ENCODE measurements at regions not wholly inside any gene's neighbourhood (a gene's known extent, or its start where the extent isn't known, plus 50 kb on each side); places are given as distances from the start of the nearest gene placed in this dataset.

DNA sequence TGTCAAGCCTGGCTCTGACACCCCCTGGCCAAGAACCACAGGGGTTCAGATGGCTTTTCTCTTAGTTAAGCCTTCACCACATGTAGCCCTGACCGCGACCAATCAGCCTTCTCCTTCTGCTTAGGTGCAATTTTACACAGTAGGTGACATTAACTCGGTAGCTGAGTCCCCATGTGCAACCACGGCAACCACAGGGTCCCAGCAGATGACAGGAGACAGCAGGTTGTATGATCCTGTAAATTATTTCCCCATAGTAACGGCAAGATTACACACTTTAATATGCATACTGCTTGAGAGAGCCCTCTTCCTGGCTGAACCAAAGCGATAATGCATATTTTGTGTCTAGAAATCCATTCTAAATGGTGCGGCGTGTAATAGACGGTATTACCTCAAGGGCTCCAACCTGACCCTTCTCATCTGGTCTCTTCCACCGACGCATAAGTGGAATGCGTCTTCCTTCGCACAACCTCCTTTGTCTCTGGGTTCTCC lies 458.7 kb upstream of the ZFHX3 start:
- Mint-ChIP-seq H3K27me3 (peaks cover 9% of the 10 kb centered on the region), H3K27ac (no peak overlapping the region), H3K4me1 (ENCODE audit: low read depth) (no peaks in the 10 kb centered on the region), H3K4me3 (no peak overlapping the region), H3K9me3 (no peaks in the 10 kb centered on the region), H3K36me3 (ENCODE audit: low read depth) (no peaks in the 10 kb centered on the region)

DNA sequence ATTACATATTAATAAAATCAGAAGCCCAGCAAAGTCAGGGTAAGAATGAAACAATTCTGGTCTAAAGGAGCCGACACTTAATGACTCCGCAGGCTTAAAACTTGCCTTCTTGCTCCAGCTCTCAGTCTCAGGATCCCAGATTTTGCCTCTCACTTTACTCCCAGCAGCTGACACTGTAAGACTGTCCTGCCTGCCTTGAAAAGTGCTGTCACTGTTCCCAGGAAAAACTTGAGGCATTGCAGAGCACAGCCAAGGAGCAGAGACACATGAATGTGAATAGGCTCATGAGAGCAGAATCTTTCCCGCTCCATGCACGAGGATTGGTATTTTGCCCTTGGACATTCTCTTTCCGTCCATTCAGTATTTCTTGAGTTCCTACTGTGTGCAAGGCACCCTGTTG lies 457.6 kb upstream of the ZFHX3 start:
- H3K27me3 Mint-ChIP-seq = peaks cover 4% of the 10 kb centered on the region
- H3K4me1 Mint-ChIP-seq (ENCODE audit: low read depth) = no peaks in the 10 kb centered on the region
- no peak overlapping the region for H3K4me3 Mint-ChIP-seq
- no peak overlapping the region for H3K27ac Mint-ChIP-seq
- no peaks in the 10 kb centered on the region for H3K9me3 Mint-ChIP-seq
- H3K36me3 Mint-ChIP-seq (ENCODE audit: low read depth) = no peaks in the 10 kb centered on the region

DNA sequence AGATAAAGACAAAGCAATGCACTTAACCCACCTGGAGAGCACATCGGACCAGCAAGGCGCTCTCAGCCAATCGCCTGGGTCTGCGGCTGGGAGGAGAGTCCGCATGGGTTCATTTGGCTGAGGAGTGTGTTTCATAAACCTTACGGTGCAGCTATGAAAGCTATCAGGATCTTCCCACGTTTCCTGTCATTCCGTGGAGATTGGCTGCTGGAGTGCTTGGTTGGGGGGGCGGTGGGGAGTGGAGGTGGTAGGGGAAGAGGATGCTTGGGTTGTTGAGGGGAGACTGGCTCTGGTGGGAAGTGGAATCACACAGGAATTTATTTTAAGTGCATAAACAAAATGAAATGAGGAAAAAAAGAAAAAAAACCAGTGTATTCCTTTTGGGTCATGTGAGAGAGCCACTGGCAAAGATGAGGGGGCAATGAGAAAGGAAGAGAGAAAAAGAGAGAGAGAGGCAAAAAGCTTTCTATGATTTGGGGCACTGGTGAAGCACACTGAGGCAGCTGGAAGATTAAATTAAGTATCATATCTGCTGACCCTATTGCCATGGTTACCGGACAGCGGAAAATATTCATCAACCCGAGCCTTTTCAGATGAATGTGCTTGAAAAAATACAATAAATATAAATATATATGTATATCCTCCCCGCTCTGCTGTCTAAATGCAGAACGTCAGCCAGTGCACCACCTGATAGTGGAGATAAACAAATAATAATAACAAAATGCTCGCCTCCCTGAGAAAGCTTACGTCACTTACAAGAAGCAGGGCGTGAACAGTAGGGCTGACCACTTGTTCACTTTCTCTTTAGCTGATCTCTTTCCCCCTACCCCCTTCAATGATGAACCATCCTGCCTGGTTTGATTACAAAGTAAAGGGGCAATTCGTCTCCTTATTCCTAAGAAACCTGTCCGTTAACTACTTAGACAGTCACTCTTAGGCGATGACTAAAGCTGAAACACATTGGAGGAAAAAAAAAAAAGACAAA lies 457.0 kb upstream of the ZFHX3 start:
- Mint-ChIP-seq H3K4me1 (ENCODE audit: low read depth) (no peaks in the 10 kb centered on the region), H3K4me3 (no peak overlapping the region), H3K9me3 (no peaks in the 10 kb centered on the region), H3K27me3 (peaks cover under 1% of the 10 kb centered on the region), H3K36me3 (ENCODE audit: low read depth) (no peaks in the 10 kb centered on the region), H3K27ac (no peak overlapping the region)

DNA sequence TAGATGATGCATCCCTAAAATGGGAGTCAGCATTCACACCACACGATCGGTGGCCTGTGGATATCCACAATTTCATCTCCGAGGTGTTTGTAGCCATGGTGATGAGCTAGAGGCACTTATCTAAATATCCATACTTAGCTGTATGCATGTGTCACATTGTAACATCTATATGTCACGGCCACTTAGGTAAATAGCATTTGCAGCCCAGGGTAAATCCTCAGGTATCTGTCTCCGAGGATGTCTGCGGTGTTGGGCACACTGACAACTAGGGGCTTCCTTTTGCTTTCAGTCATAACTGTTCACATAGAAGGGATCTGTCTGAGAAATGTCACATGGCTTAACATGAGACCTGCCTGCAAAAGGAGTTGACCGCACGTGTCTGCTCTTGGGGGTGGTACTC lies 455.2 kb upstream of the ZFHX3 start:
- no peaks in the 10 kb centered on the region for H3K27me3 Mint-ChIP-seq

DNA sequence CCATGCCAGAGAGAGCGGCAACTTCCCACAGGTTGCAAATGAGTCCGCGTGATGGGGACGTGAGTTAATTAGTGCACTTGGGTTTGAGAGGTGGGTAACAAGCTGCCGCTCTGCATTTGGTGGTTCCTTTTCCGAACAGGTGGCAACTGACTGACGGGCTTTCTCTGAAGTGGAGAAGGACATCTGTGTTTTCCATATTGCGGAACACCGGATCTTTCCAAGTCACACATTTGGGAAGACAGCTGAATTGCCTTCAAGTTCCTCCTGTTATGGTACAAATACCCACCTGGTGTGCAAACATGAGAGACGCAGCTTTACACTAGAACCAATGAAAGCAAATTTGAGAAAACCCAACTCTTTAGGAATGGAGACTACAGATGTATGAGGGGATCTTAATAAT lies 451.3 kb upstream of the ZFHX3 start:
- Mint-ChIP-seq H3K4me1 (ENCODE audit: low read depth) (no peaks in the 10 kb centered on the region), H3K27me3 (no peaks in the 10 kb centered on the region), H3K9me3 (peaks cover 6% of the 10 kb centered on the region), H3K27ac (no peak overlapping the region), H3K36me3 (ENCODE audit: low read depth) (no peaks in the 10 kb centered on the region), H3K4me3 (no peak overlapping the region)

More for the DNA sequence above, 455.2 kb upstream of the ZFHX3 start:
- no peaks in the 10 kb centered on the region for H3K4me1 Mint-ChIP-seq (ENCODE audit: low read depth)
- no peak overlapping the region for H3K27ac Mint-ChIP-seq
- peaks cover 3% of the 10 kb centered on the region for H3K9me3 Mint-ChIP-seq
- H3K4me3 Mint-ChIP-seq = no peak overlapping the region
- H3K36me3 Mint-ChIP-seq (ENCODE audit: low read depth) = no peaks in the 10 kb centered on the region

DNA sequence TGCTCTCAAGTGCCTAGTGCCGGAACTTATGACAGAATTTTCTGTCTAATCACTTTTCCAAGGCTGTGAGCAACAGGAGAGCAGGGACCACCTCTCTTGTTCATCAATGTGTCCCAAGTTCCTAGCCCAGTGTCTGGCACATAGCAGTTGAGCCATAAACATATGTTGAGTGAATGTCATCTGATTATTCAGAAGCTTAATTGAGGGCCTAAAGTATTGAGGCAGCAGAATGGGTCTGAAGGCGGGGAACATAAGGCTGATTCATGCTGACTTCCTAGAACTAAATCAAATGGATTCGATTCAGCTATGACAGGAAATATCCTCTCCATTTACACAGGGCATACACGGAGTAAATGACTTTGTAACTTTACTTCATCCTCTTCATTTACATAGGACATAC lies 438.0 kb upstream of the ZFHX3 start:
- no peak overlapping the region for H3K27ac Mint-ChIP-seq
- peaks cover 4% of the 10 kb centered on the region for H3K4me1 Mint-ChIP-seq (ENCODE audit: low read depth)
- no peak overlapping the region for H3K4me3 Mint-ChIP-seq
- peaks cover 19% of the 10 kb centered on the region for H3K27me3 Mint-ChIP-seq
- no peaks in the 10 kb centered on the region for H3K36me3 Mint-ChIP-seq (ENCODE audit: low read depth)
- no peaks in the 10 kb centered on the region for H3K9me3 Mint-ChIP-seq

DNA sequence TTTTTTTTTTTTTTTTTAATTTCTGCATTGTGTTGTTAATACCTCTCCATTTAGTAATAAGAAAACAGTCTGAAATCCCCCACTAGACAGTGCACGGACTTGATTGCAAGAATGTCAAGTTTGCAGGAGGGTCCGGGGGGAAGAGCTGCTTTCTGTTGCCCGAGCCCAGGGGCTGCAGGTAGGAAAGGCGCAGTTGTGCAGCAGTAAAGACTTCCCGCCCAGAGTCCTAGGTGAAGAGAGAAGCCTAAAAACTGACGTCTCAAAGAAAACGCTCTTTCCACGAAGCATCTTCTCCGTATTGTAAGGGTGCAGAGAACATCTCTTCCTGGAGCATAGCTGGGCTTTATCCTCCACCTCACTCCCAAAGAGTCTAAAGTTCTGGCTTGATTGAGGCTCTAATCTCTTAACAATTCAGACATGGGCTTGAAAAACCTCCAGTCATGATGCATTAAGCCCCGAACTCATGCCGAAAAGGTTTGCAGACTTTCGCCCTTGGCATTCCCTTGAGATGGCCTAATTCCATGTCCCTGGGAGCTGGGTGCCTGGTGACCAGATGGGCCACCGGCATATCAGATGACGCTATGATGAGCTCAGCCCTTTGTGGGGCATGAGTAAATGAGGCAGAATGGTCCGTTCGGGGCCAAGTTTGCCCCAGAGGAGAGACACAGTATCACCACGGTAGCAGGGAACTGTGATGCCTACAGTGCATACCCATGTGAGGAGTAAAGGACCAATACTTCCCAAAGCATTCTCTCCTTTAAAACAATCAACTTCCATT lies 436.2 kb upstream of the ZFHX3 start:
- Mint-ChIP-seq H3K27me3 (peaks cover 19% of the 10 kb centered on the region), H3K4me3 (no peak overlapping the region), H3K9me3 (peaks cover 3% of the 10 kb centered on the region), H3K4me1 (ENCODE audit: low read depth) (peaks cover 4% of the 10 kb centered on the region), H3K27ac (no peak overlapping the region), H3K36me3 (ENCODE audit: low read depth) (no peaks in the 10 kb centered on the region)

DNA sequence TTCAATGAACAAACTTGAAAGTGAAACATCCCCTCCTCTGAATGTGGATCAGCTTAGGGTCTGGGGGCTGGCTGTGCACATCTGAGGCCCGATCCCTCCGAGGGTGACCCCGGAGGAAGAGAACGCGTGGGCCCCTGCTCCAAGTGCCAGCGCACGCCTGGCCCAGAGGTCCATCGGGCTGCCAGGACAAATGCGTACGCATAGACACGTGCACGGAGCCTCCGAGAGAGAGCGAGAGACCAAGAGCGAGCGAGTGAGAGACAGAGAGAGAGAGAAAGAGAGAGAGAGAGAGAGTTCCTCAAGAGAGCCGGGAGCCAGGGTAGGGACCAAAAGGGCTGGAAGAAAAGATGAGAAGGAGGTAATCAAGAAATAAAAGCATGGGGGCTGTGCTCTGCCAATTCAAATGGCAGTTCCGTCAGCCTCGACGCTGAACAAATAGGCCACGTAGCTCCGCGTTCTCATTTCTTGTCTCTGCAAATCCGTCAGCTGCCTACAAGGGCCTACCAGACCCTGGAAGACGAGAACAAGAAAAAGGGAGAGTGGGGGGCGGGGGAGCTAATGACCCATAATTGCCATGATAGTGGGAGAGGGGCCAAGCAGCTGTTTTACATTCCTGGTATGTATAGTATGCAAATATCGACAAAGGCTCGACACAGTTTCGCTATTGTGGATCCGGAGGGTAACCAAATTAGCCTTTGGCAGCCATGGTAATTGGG lies 435.3 kb upstream of the ZFHX3 start:
- Mint-ChIP-seq H3K27ac (no peak overlapping the region), H3K9me3 (peaks cover 5% of the 10 kb centered on the region), H3K4me1 (ENCODE audit: low read depth) (peaks cover 4% of the 10 kb centered on the region), H3K27me3 (peaks cover 19% of the 10 kb centered on the region), H3K4me3 (no peak overlapping the region), H3K36me3 (ENCODE audit: low read depth) (no peaks in the 10 kb centered on the region)

DNA sequence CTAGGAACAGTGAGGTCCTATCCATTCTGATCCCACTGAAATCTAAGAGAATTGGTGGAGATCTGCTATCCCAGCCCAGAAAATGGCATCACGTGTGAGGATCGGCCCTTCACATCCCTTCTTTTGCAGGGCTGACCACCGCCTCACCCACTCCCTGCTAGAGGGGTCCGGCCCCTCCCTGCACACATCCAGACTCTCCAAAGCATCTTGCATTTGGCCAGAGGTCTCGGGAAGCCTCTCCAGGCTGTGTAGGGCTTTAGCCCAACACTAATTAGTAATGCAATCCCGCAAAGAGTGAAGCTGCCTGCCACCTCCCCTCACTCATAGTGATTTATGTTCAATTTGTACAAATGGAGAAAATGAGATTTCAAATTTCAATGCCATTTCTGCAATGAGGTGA lies 434.4 kb upstream of the ZFHX3 start:
- peaks cover 5% of the 10 kb centered on the region for H3K9me3 Mint-ChIP-seq
- peaks cover 19% of the 10 kb centered on the region for H3K27me3 Mint-ChIP-seq
- H3K27ac Mint-ChIP-seq = no peak overlapping the region
- no peaks in the 10 kb centered on the region for H3K36me3 Mint-ChIP-seq (ENCODE audit: low read depth)
- peaks cover 4% of the 10 kb centered on the region for H3K4me1 Mint-ChIP-seq (ENCODE audit: low read depth)
- no peak overlapping the region for H3K4me3 Mint-ChIP-seq

DNA sequence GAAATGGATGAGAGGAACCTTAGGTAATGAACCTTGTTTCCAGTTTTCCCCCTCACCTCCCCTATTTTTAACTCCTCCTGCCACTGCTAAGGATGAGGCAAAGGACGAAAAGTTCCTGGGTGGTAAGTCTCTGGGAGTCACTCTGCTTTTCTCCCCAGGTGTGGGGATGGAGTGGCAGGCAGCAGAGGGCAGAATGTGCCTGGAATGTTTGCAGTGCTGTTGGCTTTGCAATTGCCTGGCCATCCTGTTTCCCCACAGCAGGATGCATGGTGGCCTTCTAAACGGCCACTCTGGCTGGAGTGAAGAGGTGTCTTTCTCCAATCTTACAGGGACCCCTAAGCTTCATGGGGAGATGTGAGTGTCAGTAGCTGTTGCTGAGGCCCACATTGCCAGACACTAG lies 432.5 kb upstream of the ZFHX3 start:
- H3K4me3 Mint-ChIP-seq = no peak overlapping the region
- peaks cover 13% of the 10 kb centered on the region for H3K27me3 Mint-ChIP-seq
- H3K9me3 Mint-ChIP-seq = peaks cover 5% of the 10 kb centered on the region
- no peak overlapping the region for H3K27ac Mint-ChIP-seq
- peaks cover 4% of the 10 kb centered on the region for H3K4me1 Mint-ChIP-seq (ENCODE audit: low read depth)
- no peaks in the 10 kb centered on the region for H3K36me3 Mint-ChIP-seq (ENCODE audit: low read depth)

DNA sequence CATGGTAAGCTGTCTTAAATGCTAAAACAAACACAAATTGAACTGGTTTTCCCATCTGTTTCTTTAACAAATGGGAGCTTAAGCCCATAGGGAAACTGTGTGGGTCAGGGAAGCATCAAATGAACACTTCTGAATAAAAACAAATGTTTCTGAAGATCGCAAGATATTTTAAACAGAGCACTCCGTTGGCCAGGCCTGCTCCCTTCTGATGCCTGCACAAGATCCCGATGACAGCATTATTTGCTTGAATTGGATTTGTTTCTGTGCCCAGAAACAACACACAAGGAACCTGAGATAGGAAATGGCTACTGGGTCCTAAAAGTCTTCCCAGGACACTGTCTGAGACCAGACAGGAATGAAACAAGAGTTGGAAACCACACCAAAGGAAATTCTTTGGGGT lies 425.8 kb upstream of the ZFHX3 start:
- Mint-ChIP-seq H3K4me3 (no peak overlapping the region), H3K9me3 (no peaks in the 10 kb centered on the region), H3K36me3 (ENCODE audit: low read depth) (no peaks in the 10 kb centered on the region), H3K27ac (no peak overlapping the region), H3K4me1 (ENCODE audit: low read depth) (no peaks in the 10 kb centered on the region), H3K27me3 (no peaks in the 10 kb centered on the region)

DNA sequence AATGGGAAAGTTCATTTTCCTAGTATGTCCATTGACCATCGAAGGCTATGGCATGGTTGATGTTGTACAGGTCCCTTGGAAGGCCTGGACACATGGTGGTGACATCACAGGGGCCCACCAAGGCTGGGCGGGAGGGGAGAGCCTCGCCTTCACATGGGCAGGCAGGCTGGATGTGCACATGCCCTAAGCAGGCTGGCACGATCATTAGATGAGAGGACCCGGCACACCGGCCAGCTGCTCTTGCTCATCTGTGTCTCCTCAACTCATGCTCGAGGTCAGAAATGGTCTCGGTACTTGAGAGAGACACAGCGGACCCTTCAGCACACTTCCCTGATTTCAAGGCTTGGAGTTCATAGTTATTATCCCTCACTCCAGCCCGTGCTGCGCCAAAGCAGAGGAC lies 416.9 kb upstream of the ZFHX3 start:
- Mint-ChIP-seq H3K4me1 (ENCODE audit: low read depth) (no peaks in the 10 kb centered on the region), H3K36me3 (ENCODE audit: low read depth) (no peaks in the 10 kb centered on the region), H3K27ac (no peak overlapping the region), H3K4me3 (no peak overlapping the region), H3K27me3 (no peaks in the 10 kb centered on the region), H3K9me3 (peaks cover 11% of the 10 kb centered on the region)

DNA sequence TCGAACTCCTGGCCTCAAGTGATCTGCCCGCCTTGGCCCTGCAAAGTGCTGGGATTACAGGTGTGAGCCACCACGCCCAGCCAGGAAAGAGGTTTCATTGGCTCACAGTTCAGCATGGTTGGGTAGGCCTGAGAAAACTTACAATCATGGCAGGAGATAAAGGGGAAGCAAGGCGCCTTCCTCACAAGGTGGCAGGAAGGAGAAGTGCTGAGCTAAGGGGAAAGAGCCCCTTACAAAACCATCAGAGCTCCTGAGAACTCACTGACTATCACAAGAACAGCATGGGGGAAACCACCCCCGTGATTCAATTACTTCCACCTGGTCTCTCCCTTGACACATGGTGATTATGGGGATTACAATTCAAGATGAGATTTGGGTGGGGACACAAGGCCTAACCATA lies 411.7 kb upstream of the ZFHX3 start:
- Mint-ChIP-seq H3K4me3 (no peak overlapping the region), H3K27me3 (no peaks in the 10 kb centered on the region), H3K27ac (no peak overlapping the region), H3K36me3 (ENCODE audit: low read depth) (no peaks in the 10 kb centered on the region), H3K9me3 (peaks cover 11% of the 10 kb centered on the region), H3K4me1 (ENCODE audit: low read depth) (no peaks in the 10 kb centered on the region)

DNA sequence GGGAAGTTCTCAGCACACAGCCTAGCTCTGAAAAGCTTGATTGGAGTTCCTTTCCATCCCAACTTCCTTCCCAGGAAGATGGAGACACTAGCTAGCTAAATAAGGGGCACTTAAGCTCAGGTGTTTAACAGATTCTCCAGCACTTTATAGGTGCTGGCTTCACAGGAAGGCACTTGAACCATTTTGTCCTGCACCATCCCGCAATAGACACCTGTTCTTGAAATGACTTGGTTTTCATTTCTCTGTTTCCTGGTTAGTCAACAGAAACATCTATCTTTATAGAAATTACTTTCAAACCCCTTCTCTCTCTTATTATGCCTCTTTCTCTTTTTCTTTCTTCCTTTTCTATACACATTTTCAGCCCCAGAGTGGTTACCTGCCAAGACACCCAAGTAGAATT lies 409.9 kb upstream of the ZFHX3 start:
- Mint-ChIP-seq H3K4me1 (ENCODE audit: low read depth) (no peaks in the 10 kb centered on the region), H3K27ac (no peak overlapping the region), H3K27me3 (no peaks in the 10 kb centered on the region), H3K36me3 (ENCODE audit: low read depth) (no peaks in the 10 kb centered on the region), H3K9me3 (peaks cover 17% of the 10 kb centered on the region), H3K4me3 (no peak overlapping the region)

DNA sequence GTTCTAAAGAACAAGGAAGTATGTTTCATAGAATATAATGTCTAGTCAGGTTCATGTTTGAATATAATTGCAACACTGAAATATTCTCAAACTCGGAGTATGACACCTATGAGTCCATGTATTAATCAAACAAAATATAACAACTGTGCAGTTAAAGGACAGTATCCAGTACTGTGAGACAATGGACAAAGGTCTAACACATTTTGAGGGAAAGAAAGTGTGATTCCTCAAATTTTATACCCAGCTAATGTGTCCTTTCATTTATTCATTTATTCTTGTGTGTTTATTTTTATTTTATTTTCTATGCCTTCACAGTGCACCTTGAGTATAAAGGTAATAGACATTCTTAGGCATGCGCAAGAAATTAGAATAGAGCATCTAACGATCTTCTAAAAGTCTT lies 401.0 kb upstream of the ZFHX3 start:
- no peaks in the 10 kb centered on the region for H3K27me3 Mint-ChIP-seq
- no peaks in the 10 kb centered on the region for H3K4me1 Mint-ChIP-seq (ENCODE audit: low read depth)
- no peak overlapping the region for H3K4me3 Mint-ChIP-seq
- no peak overlapping the region for H3K27ac Mint-ChIP-seq
- no peaks in the 10 kb centered on the region for H3K36me3 Mint-ChIP-seq (ENCODE audit: low read depth)
- peaks cover 41% of the 10 kb centered on the region for H3K9me3 Mint-ChIP-seq
